ENCODE measurements at regions not wholly inside any gene's neighbourhood (a gene's known extent, or its start where the extent isn't known, plus 50 kb on each side); places are given as distances from the start of the nearest gene placed in this dataset.

GRCh38 chr15:35618260-35619188 is 72.6 kb upstream of the DPH6 start:
- no peak overlapping the region for H3K4me3 Mint-ChIP-seq
- H3K27ac Mint-ChIP-seq, result no peak overlapping the region
- no peak overlapping the region for H3K4me3 ChIP-seq
- H3K36me3 Mint-ChIP-seq, result no peaks in the 10 kb centered on the region
- no peak overlapping the region for H2AFZ ChIP-seq (replicated peaks)
- no peak for DNase-seq (ENCODE audit: low spot score)
- no peak overlapping the region for H3K27ac ChIP-seq
- no peaks in the 10 kb centered on the region for H3K9me3 ChIP-seq (ENCODE audit: low read depth)
- no peaks in the 10 kb centered on the region for H3K9me3 Mint-ChIP-seq
- H3K36me3 ChIP-seq, result no peaks in the 10 kb centered on the region
- no peak overlapping the region for H3K4me2 ChIP-seq
- no peaks in the 10 kb centered on the region for H3K79me2 ChIP-seq (ENCODE audit: low read depth)
- no peaks in the 10 kb centered on the region for H3K27me3 Mint-ChIP-seq (ENCODE audit: insufficient read depth, low read depth)
- no peaks in the 10 kb centered on the region for H3K4me1 Mint-ChIP-seq
- H3K9ac ChIP-seq, result no peak overlapping the region
- no peaks in the 10 kb centered on the region for H4K20me1 ChIP-seq (ENCODE audit: low read depth)
- H3F3A ChIP-seq (ENCODE audit: low read depth), result peaks cover 7% of the 10 kb centered on the region
- TF ChIP-seq EZH2 (IDR thresholded peaks at IDR 0.05) (no peak), EZH2phosphoT487 (IDR thresholded peaks at IDR 0.05) (no peak)
- TF ChIP-seq, protein P1, sequence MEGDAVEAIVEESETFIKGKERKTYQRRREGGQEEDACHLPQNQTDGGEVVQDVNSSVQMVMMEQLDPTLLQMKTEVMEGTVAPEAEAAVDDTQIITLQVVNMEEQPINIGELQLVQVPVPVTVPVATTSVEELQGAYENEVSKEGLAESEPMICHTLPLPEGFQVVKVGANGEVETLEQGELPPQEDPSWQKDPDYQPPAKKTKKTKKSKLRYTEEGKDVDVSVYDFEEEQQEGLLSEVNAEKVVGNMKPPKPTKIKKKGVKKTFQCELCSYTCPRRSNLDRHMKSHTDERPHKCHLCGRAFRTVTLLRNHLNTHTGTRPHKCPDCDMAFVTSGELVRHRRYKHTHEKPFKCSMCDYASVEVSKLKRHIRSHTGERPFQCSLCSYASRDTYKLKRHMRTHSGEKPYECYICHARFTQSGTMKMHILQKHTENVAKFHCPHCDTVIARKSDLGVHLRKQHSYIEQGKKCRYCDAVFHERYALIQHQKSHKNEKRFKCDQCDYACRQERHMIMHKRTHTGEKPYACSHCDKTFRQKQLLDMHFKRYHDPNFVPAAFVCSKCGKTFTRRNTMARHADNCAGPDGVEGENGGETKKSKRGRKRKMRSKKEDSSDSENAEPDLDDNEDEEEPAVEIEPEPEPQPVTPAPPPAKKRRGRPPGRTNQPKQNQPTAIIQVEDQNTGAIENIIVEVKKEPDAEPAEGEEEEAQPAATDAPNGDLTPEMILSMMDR (IDR thresholded peaks at IDR 0.05), result no peak
- H3K27me3 ChIP-seq, result no peaks in the 10 kb centered on the region
- H3K4me1 ChIP-seq, result peaks cover 5% of the 10 kb centered on the region

GRCh38 chr15:35622641-35623340 is 76.8 kb upstream of the DPH6 start:
- Histone ChIP-seq H3K27me3 (no peaks in the 10 kb centered on the region), H2AFZ (replicated peaks) (no peak overlapping the region), H3K27ac (no peak overlapping the region), H3K9me3 (ENCODE audit: low read depth) (no peaks in the 10 kb centered on the region), H3K4me3 (no peak overlapping the region), H3K9ac (no peak overlapping the region), H3K79me2 (ENCODE audit: low read depth) (no peaks in the 10 kb centered on the region), H3K4me2 (no peak overlapping the region), H3F3A (ENCODE audit: low read depth) (no peaks in the 10 kb centered on the region), H4K20me1 (ENCODE audit: low read depth) (no peaks in the 10 kb centered on the region), H3K4me1 (peaks cover 8% of the 10 kb centered on the region), H3K36me3 (no peaks in the 10 kb centered on the region)
- Mint-ChIP-seq H3K4me1 (peaks cover 9% of the 10 kb centered on the region), H3K36me3 (no peaks in the 10 kb centered on the region), H3K4me3 (no peak overlapping the region), H3K27me3 (ENCODE audit: insufficient read depth, low read depth) (no peaks in the 10 kb centered on the region), H3K9me3 (no peaks in the 10 kb centered on the region), H3K27ac (no peak overlapping the region)
- DNase-seq (ENCODE audit: low spot score), result no peak
- TF ChIP-seq EZH2phosphoT487 (IDR thresholded peaks at IDR 0.05) (no peak), EZH2 (IDR thresholded peaks at IDR 0.05) (no peak)
- TF ChIP-seq, protein P1 (IDR thresholded peaks at IDR 0.05), result no peak

DNA sequence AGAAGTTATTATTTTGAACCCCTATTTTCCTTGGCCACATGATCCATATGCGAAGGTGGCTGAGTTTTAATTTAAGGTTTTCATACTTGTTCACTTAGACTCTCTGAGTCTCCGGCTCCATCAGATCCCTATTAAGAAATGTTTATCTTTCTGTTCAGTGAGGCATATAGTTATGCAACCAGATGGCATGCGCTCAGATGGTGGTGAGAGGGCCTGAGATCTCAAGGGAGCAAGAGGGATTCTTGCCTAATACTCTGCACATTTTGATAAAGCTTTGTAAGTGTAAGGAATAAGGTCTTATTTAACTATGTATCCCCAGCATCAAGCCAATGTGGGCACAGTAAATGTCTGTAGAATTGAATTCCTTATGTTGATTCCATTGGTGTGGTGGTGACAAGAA is 78.9 kb upstream of the DPH6 start:
- Histone ChIP-seq H3K27me3 (no peaks in the 10 kb centered on the region), H3K9ac (no peak overlapping the region), H3K79me2 (ENCODE audit: low read depth) (no peaks in the 10 kb centered on the region), H3K36me3 (no peaks in the 10 kb centered on the region), H2AFZ (replicated peaks) (no peak overlapping the region), H3K27ac (no peak overlapping the region), H3K9me3 (ENCODE audit: low read depth) (no peaks in the 10 kb centered on the region), H4K20me1 (ENCODE audit: low read depth) (no peaks in the 10 kb centered on the region), H3K4me3 (no peak overlapping the region), H3K4me1 (peaks cover 8% of the 10 kb centered on the region), H3F3A (ENCODE audit: low read depth) (no peaks in the 10 kb centered on the region), H3K4me2 (no peak overlapping the region)
- TF ChIP-seq EZH2 (IDR thresholded peaks at IDR 0.05) (no peak), EZH2phosphoT487 (IDR thresholded peaks at IDR 0.05) (no peak)
- TF ChIP-seq, protein P1 (IDR thresholded peaks at IDR 0.05), result no peak
- peaks cover 9% of the 10 kb centered on the region for H3K4me1 Mint-ChIP-seq
- no peaks in the 10 kb centered on the region for H3K27me3 Mint-ChIP-seq (ENCODE audit: insufficient read depth, low read depth)
- H3K9me3 Mint-ChIP-seq, result no peaks in the 10 kb centered on the region
- DNase-seq (ENCODE audit: low spot score), result no peak
- no peak overlapping the region for H3K27ac Mint-ChIP-seq
- H3K36me3 Mint-ChIP-seq, result no peaks in the 10 kb centered on the region
- H3K4me3 Mint-ChIP-seq, result no peak overlapping the region

Data from neural progenitor cell (in vitro differentiated cells).